ENCODE measurements at regions not wholly inside any gene's neighbourhood (a gene's known extent, or its start where the extent isn't known, plus 50 kb on each side); places are given as distances from the start of the nearest gene placed in this dataset.

DNA sequence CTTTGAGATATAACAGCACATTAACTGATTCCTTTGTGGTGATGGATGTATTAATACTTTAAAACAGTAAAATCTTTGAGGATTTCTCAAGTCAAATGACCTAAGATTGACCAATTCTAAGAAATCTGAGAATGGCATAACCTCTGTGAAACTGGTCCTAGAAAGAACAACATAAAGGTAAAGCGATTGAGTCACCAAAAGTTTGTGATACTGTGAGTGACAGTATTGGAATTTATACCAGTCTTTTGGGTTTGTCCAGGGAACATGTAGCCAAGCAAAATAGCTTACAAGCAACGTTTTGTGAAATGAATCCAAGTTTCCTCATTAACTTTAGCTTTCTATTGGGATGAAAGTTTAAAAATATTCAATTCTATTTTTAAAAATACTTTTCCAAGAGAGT lies 157.4 kb upstream of the TMEM196 start:
- TF ChIP-seq POLR2AphosphoS5 (IDR thresholded peaks at IDR 0.05; ENCODE audit: low read depth) (no peak), EZH2 (IDR thresholded peaks at IDR 0.05; ENCODE audit: low read depth, unreplicated experiment) (no peak)
- TF ChIP-seq, protein P1, sequence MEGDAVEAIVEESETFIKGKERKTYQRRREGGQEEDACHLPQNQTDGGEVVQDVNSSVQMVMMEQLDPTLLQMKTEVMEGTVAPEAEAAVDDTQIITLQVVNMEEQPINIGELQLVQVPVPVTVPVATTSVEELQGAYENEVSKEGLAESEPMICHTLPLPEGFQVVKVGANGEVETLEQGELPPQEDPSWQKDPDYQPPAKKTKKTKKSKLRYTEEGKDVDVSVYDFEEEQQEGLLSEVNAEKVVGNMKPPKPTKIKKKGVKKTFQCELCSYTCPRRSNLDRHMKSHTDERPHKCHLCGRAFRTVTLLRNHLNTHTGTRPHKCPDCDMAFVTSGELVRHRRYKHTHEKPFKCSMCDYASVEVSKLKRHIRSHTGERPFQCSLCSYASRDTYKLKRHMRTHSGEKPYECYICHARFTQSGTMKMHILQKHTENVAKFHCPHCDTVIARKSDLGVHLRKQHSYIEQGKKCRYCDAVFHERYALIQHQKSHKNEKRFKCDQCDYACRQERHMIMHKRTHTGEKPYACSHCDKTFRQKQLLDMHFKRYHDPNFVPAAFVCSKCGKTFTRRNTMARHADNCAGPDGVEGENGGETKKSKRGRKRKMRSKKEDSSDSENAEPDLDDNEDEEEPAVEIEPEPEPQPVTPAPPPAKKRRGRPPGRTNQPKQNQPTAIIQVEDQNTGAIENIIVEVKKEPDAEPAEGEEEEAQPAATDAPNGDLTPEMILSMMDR (conservative IDR thresholded peaks at IDR 0.05; ENCODE audit: low read depth in 2 of 2): no peak
- TF ChIP-seq, protein P2, sequence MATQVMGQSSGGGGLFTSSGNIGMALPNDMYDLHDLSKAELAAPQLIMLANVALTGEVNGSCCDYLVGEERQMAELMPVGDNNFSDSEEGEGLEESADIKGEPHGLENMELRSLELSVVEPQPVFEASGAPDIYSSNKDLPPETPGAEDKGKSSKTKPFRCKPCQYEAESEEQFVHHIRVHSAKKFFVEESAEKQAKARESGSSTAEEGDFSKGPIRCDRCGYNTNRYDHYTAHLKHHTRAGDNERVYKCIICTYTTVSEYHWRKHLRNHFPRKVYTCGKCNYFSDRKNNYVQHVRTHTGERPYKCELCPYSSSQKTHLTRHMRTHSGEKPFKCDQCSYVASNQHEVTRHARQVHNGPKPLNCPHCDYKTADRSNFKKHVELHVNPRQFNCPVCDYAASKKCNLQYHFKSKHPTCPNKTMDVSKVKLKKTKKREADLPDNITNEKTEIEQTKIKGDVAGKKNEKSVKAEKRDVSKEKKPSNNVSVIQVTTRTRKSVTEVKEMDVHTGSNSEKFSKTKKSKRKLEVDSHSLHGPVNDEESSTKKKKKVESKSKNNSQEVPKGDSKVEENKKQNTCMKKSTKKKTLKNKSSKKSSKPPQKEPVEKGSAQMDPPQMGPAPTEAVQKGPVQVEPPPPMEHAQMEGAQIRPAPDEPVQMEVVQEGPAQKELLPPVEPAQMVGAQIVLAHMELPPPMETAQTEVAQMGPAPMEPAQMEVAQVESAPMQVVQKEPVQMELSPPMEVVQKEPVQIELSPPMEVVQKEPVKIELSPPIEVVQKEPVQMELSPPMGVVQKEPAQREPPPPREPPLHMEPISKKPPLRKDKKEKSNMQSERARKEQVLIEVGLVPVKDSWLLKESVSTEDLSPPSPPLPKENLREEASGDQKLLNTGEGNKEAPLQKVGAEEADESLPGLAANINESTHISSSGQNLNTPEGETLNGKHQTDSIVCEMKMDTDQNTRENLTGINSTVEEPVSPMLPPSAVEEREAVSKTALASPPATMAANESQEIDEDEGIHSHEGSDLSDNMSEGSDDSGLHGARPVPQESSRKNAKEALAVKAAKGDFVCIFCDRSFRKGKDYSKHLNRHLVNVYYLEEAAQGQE (IDR thresholded peaks at IDR 0.05; ENCODE audit: unreplicated experiment): no peak
- TF ChIP-seq, protein P3, sequence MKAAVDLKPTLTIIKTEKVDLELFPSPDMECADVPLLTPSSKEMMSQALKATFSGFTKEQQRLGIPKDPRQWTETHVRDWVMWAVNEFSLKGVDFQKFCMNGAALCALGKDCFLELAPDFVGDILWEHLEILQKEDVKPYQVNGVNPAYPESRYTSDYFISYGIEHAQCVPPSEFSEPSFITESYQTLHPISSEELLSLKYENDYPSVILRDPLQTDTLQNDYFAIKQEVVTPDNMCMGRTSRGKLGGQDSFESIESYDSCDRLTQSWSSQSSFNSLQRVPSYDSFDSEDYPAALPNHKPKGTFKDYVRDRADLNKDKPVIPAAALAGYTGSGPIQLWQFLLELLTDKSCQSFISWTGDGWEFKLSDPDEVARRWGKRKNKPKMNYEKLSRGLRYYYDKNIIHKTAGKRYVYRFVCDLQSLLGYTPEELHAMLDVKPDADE (IDR thresholded peaks at IDR 0.05): no peak

All from GM23338 (cell line).